HepG2 (cell line): ENCODE measurements at regions not wholly inside any gene's neighbourhood (a gene's known extent, or its start where the extent isn't known, plus 50 kb on each side); places are given as distances from the start of the nearest gene placed in this dataset.

Experiments
- ATAC-seq: fragments of 200-7000 bp; cut with Tn5 transposase; 3 replicates; pipeline ENCODE4 v1.9.1; 2020; ENCODE audit warnings: mild to moderate bottlenecking, moderate library complexity
- BruUV-seq: library from RNA; stranded (reverse); fragments of 400-500 nt; replicated peaks from 2 replicates; lab custom pipeline; 2021; lab: Mats Ljungman, UMichigan
- CTCF ChIA-PET: fragments of 300-600 bp; formaldehyde crosslinking; extraction: SDS; loops from one replicate; lab custom pipeline; 2021; ENCODE audit warnings: low total read pairs, inconsistent platforms, low intra/inter-chr PET ratio; lab: Yijun Ruan, JAX
- POLR2A ChIA-PET: fragments of 350-600 bp; sonication (Branson Sonifier 250); formaldehyde crosslinking; loops from one replicate; lab custom pipeline; 2020; ENCODE audit warnings: antibody characterized with exemption, inconsistent platforms; lab: Yijun Ruan, JAX
- DNase-seq: peaks from one replicate; pipeline ENCODE4 v3.0.0-alpha.2; 2015; ENCODE audit warnings: low spot score
- FAIRE-seq: peaks from 3 replicates; lab custom pipeline; 2011; peaks lifted over from hg19 to GRCh38; lab: Jason Lieb, UNC
- H2AFZ ChIP-seq: one replicate; pipeline ENCODE4 v1.6.1; 2011; ENCODE audit warnings: low read length, inconsistent platforms
- H3K27ac ChIP-seq: fragments of 300-600 bp; 3 replicates; pipeline ENCODE4 v1.8.0; 2011; ENCODE audit warnings: mixed run types, mild to moderate bottlenecking, mixed read lengths, low read length, inconsistent platforms; ENCODE audit not compliant: insufficient read depth; ENCODE audit errors: extremely low read length
- H3K27me3 ChIP-seq, 2 experiments: fragments of 200-600 bp in 1 of 2; 2 replicates in 1 of 2; 3 replicates in 1 of 2; pipeline versions ENCODE4 v1.6.0 to v1.8.0; 2011; ENCODE audit warnings: low read length in 2 of 2, mild to moderate bottlenecking in 2 of 2, moderate library complexity in 2 of 2, inconsistent platforms in 1 of 2; ENCODE audit not compliant: insufficient read depth in 2 of 2, control insufficient read depth in 1 of 2
- H3K36me3 ChIP-seq, 2 experiments: fragments of 200-600 bp in 1 of 2; replicated peaks in 1 of 2; 2 replicates in 1 of 2; 3 replicates in 1 of 2; pipeline versions ENCODE4 v1.5.1 to v1.8.0; 2011; ENCODE audit warnings: low read length in 2 of 2, inconsistent platforms in 1 of 2; ENCODE audit not compliant: insufficient read depth in 2 of 2, control insufficient read depth in 1 of 2
- H3K4me1 ChIP-seq: 2 replicates; pipeline ENCODE4 v1.5.1; 2012; ENCODE audit warnings: low read length, inconsistent platforms; ENCODE audit not compliant: insufficient read depth
- H3K4me2 ChIP-seq: 2 replicates; pipeline ENCODE4 v1.6.0; 2011; ENCODE audit warnings: low read depth, low read length, inconsistent platforms
- H3K4me3 ChIP-seq, 3 experiments: fragments of 200-600 bp in 1 of 3; sonication (generic), shearing (Covaris generic) in 1 of 3; replicated peaks in 1 of 3; 2 replicates each; pipeline ENCODE4 v1.5.1; 2011 to 2016; ENCODE audit warnings: low read length in 3 of 3, inconsistent platforms in 2 of 3, low read depth in 2 of 3, mild to moderate bottlenecking in 2 of 3, control low read depth in 1 of 3, mixed read lengths in 1 of 3; ENCODE audit not compliant: insufficient read depth in 1 of 3
- H3K79me2 ChIP-seq: one replicate; pipeline ENCODE4 v1.6.1; 2011; ENCODE audit warnings: low read length, inconsistent platforms; ENCODE audit not compliant: insufficient read depth
- H3K9ac ChIP-seq: 2 replicates; pipeline ENCODE4 v1.6.0; 2011; ENCODE audit warnings: mild to moderate bottlenecking, low read depth, low read length, inconsistent platforms; ENCODE audit not compliant: insufficient read depth
- H3K9me3 ChIP-seq: 2 replicates; pipeline ENCODE4 v1.5.1; 2012; ENCODE audit warnings: mild to moderate bottlenecking, low read length
- H4K20me1 ChIP-seq: 2 replicates; pipeline ENCODE4 v1.6.0; 2011; ENCODE audit warnings: inconsistent platforms, mild to moderate bottlenecking, low read length, moderate library complexity; ENCODE audit not compliant: insufficient read depth
- CHD2 ChIP-seq: IDR thresholded peaks from 2 replicates; pipeline ENCODE4 v1.6.1; 2011; ENCODE audit warnings: low read depth, low read length, improper control_type of control experiment
- LRRFIP1 ChIP-seq: sonication (generic); formaldehyde crosslinking; conservative IDR thresholded peaks from 2 replicates; pipeline ENCODE4 v1.4.0; 2020; ENCODE audit warnings: missing genetic modification reagents
- SOX5 ChIP-seq: IDR thresholded peaks from 2 replicates; pipeline ENCODE4 v1.6.1; 2016; ENCODE audit warnings: borderline replicate concordance
- ZNF501 ChIP-seq: sonication (generic); formaldehyde crosslinking; IDR thresholded peaks from 2 replicates; pipeline ENCODE4 v1.5.1; 2020; ENCODE audit warnings: mild to moderate bottlenecking, moderate library complexity, missing genetic modification reagents
- ZNF512 ChIP-seq: sonication (generic); formaldehyde crosslinking; IDR thresholded peaks from 2 replicates; pipeline ENCODE4 v1.4.0; 2020; ENCODE audit warnings: mild to moderate bottlenecking, missing genetic modification reagents
- WGBS: methylation state at CpG from one replicate; pipeline ENCODE4 v1.1.6; 2017; ENCODE audit warnings: low lambda C conversion rate; 5-methylcytosine and 5-hydroxymethylcytosine counted together
- in situ Hi-C: cut with HindIII; loops from 2 replicates; pipeline ENCODE4 v1.10.0; 2017; ENCODE audit warnings: low pct_unique_long_range_greater_than_20kb; ENCODE audit not compliant: extremely low pct_ligation_motif_present
- intact Hi-C: fragments of 100-400 bp; cut with micrococcal nuclease; formaldehyde crosslinking; loops from one replicate; pipeline ENCODE4 v1.10.0; 2022; ENCODE audit not compliant: unreplicated experiment

GRCh38 chr2:185268651-185269050 is 470.0 kb upstream of the FSIP2 start:
- 20% methylated on average over 3 of the region's 3 CpGs for WGBS
- in situ Hi-C loops = no loop called here
- CTCF ChIA-PET = no interaction called here

More at GRCh38 chr2:185268651-185269050, 470.0 kb upstream of the FSIP2 start:
- POLR2A ChIA-PET = no interaction called here
- no peaks in the 10 kb centered on the region for H3K9me3 ChIP-seq
- H2AFZ ChIP-seq = no peak overlapping the region
- no peaks in the 10 kb centered on the region for H4K20me1 ChIP-seq
- H3K79me2 ChIP-seq = no peaks in the 10 kb centered on the region
- H3K4me2 ChIP-seq = no peak overlapping the region
- no peak overlapping the region for H3K4me3 ChIP-seq
- H3K36me3 ChIP-seq = no peaks in the 10 kb centered on the region
- FAIRE-seq = no peak
- intact Hi-C loops = no loop called here
- no TSS peak for BruUV-seq
- no peak overlapping the region for H3K27ac ChIP-seq
- ATAC-seq = no peak
- H3K4me1 ChIP-seq = no peaks in the 10 kb centered on the region
- DNase-seq = no peak
- H3K27me3 ChIP-seq = no peaks in the 10 kb centered on the region
- TF ChIP-seq ZNF501 (no peak), LRRFIP1 (CRISPR knock-in tag) (no peak), ZNF512 (0 out of 2 replicates have a peak, but pooled peaks have one; percentile 53), CHD2 (no peak), SOX5 (CRISPR knock-in tag) (no peak)
- H3K9ac ChIP-seq = no peak overlapping the region
